ENCODE measurements at regions not wholly inside any gene's neighbourhood (a gene's known extent, or its start where the extent isn't known, plus 50 kb on each side); places are given as distances from the start of the nearest gene placed in this dataset.

GRCh38 chr4:189048119-189048518, 892.6 kb upstream of the FRG1 start:
- no peak overlapping the region for H2AFZ ChIP-seq (ENCODE audit: low read length)
- ChIA-PET CTCF (no interaction called here), POLR2A (ENCODE audit: unreplicated experiment) (no interaction called here)
- H3K4me2 ChIP-seq (ENCODE audit: low read length) = no peak overlapping the region
- H3K4me3 ChIP-seq (ENCODE audit: low read length) = no peak overlapping the region
- H3K27ac ChIP-seq (ENCODE audit: low read length) = no peak overlapping the region
- H3K9me2 ChIP-seq (replicated peaks; ENCODE audit: low read length) = no peaks in the 10 kb centered on the region
- no peak overlapping the region for H3K9ac ChIP-seq (ENCODE audit: low read length)
- no peak for TF ChIP-seq EZH2phosphoT487 (IDR thresholded peaks at IDR 0.05; ENCODE audit: borderline replicate concordance, low read length)
- no peak for TF ChIP-seq EZH2 (IDR thresholded peaks at IDR 0.05; ENCODE audit: low read length, unreplicated experiment)
- TF ChIP-seq CTCF (conservative IDR thresholded peaks at IDR 0.05; ENCODE audit: low read depth, low read length) = no peak
- no TSS peak for BruUV-seq (replicated peaks)
- H3K9me3 ChIP-seq (ENCODE audit: low read length) = no peaks in the 10 kb centered on the region
- no peaks in the 10 kb centered on the region for H3K36me3 ChIP-seq (ENCODE audit: low read depth, low read length)
- intact Hi-C loops (cut with micrococcal nuclease) = no loop called here
- ATAC-seq (no peak), DNase-seq (no peak)
- no peaks in the 10 kb centered on the region for H3K27me3 ChIP-seq (ENCODE audit: low read length)
- no peaks in the 10 kb centered on the region for H3F3A ChIP-seq (ENCODE audit: low read length, unreplicated experiment)
- H3K79me2 ChIP-seq (ENCODE audit: low read length) = no peaks in the 10 kb centered on the region
- no peaks in the 10 kb centered on the region for H4K20me1 ChIP-seq (ENCODE audit: low read length)
- H3K4me1 ChIP-seq (ENCODE audit: insufficient read depth, low read length) = no peaks in the 10 kb centered on the region

GRCh38 chr4:189049682-189050081, 891.0 kb upstream of the FRG1 start:
- Histone ChIP-seq H3K9me2 (replicated peaks; ENCODE audit: low read length) (no peaks in the 10 kb centered on the region), H3K36me3 (ENCODE audit: low read depth, low read length) (no peaks in the 10 kb centered on the region), H3F3A (ENCODE audit: low read length, unreplicated experiment) (no peaks in the 10 kb centered on the region), H3K4me1 (ENCODE audit: insufficient read depth, low read length) (no peaks in the 10 kb centered on the region), H3K9me3 (ENCODE audit: low read length) (no peaks in the 10 kb centered on the region), H3K4me3 (ENCODE audit: low read length) (no peak overlapping the region), H3K27ac (ENCODE audit: low read length) (no peak overlapping the region), H3K9ac (ENCODE audit: low read length) (no peak overlapping the region), H3K4me2 (ENCODE audit: low read length) (no peak overlapping the region), H3K27me3 (ENCODE audit: low read length) (no peaks in the 10 kb centered on the region), H3K79me2 (ENCODE audit: low read length) (no peaks in the 10 kb centered on the region), H4K20me1 (ENCODE audit: low read length) (no peaks in the 10 kb centered on the region), H2AFZ (ENCODE audit: low read length) (no peak overlapping the region)
- BruUV-seq (replicated peaks) = no TSS peak
- no peak for DNase-seq
- ATAC-seq = no peak
- TF ChIP-seq CTCF (conservative IDR thresholded peaks at IDR 0.05; ENCODE audit: low read depth, low read length) (no peak), EZH2phosphoT487 (IDR thresholded peaks at IDR 0.05; ENCODE audit: borderline replicate concordance, low read length) (no peak), EZH2 (IDR thresholded peaks at IDR 0.05; ENCODE audit: low read length, unreplicated experiment) (no peak)
- ChIA-PET POLR2A (ENCODE audit: unreplicated experiment) (no interaction called here), CTCF (no interaction called here)
- intact Hi-C loops (cut with micrococcal nuclease) = no loop called here

GRCh38 chr4:189050643-189051042, 890.0 kb upstream of the FRG1 start:
- H3K36me3 ChIP-seq (ENCODE audit: low read depth, low read length) = no peaks in the 10 kb centered on the region
- no peak for ATAC-seq
- no peaks in the 10 kb centered on the region for H3K4me1 ChIP-seq (ENCODE audit: insufficient read depth, low read length)
- TF ChIP-seq CTCF (conservative IDR thresholded peaks at IDR 0.05; ENCODE audit: low read depth, low read length) (no peak), EZH2 (IDR thresholded peaks at IDR 0.05; ENCODE audit: low read length, unreplicated experiment) (no peak), EZH2phosphoT487 (IDR thresholded peaks at IDR 0.05; ENCODE audit: borderline replicate concordance, low read length) (no peak)
- no TSS peak for BruUV-seq (replicated peaks)
- 0 out of 2 replicates have a peak overlapping the region, but pooled peaks have one; percentile 59 for H2AFZ ChIP-seq (ENCODE audit: low read length)
- no peaks in the 10 kb centered on the region for H3K9me3 ChIP-seq (ENCODE audit: low read length)
- DNase-seq = no peak
- ChIA-PET CTCF (no interaction called here), POLR2A (ENCODE audit: unreplicated experiment) (no interaction called here)
- no peak overlapping the region for H3K9ac ChIP-seq (ENCODE audit: low read length)
- H3K4me3 ChIP-seq (ENCODE audit: low read length) = peak overlapping the region; percentile 68
- H3K4me2 ChIP-seq (ENCODE audit: low read length) = peak overlapping the region; percentile 73
- intact Hi-C loops (cut with micrococcal nuclease) = no loop called here
- no peaks in the 10 kb centered on the region for H3K9me2 ChIP-seq (replicated peaks; ENCODE audit: low read length)
- H3K27me3 ChIP-seq (ENCODE audit: low read length) = no peaks in the 10 kb centered on the region
- no peaks in the 10 kb centered on the region for H4K20me1 ChIP-seq (ENCODE audit: low read length)
- no peaks in the 10 kb centered on the region for H3F3A ChIP-seq (ENCODE audit: low read length, unreplicated experiment)
- no peak overlapping the region for H3K27ac ChIP-seq (ENCODE audit: low read length)
- no peaks in the 10 kb centered on the region for H3K79me2 ChIP-seq (ENCODE audit: low read length)

Data from PC-3 (cell line).